Body of pancreas (tissue), 4 donors: ENCODE measurements at regions not wholly inside any gene's neighbourhood (a gene's known extent, or its start where the extent isn't known, plus 50 kb on each side); places are given as distances from the start of the nearest gene placed in this dataset.

Source experiments
- POLR2A ChIP-seq, 3 donors: fragments of 450-650 bp; IDR thresholded peaks; one replicate each; pipeline ENCODE4 v1.6.1; 2016; ENCODE audit warnings: antibody characterized with exemption in 3 of 3, mild to moderate bottlenecking in 2 of 3
- TF ChIP-seq, protein P1 (sequence below), 7 experiments: fragments of 450-650 bp in 4 of 7; fragments of 200-600 bp in 3 of 7; sonication (generic) in 3 of 7; IDR thresholded peaks; one replicate each; pipeline ENCODE4 v1.5.1; 2016 to 2019; ENCODE audit warnings: antibody characterized with exemption in 7 of 7

DNA sequence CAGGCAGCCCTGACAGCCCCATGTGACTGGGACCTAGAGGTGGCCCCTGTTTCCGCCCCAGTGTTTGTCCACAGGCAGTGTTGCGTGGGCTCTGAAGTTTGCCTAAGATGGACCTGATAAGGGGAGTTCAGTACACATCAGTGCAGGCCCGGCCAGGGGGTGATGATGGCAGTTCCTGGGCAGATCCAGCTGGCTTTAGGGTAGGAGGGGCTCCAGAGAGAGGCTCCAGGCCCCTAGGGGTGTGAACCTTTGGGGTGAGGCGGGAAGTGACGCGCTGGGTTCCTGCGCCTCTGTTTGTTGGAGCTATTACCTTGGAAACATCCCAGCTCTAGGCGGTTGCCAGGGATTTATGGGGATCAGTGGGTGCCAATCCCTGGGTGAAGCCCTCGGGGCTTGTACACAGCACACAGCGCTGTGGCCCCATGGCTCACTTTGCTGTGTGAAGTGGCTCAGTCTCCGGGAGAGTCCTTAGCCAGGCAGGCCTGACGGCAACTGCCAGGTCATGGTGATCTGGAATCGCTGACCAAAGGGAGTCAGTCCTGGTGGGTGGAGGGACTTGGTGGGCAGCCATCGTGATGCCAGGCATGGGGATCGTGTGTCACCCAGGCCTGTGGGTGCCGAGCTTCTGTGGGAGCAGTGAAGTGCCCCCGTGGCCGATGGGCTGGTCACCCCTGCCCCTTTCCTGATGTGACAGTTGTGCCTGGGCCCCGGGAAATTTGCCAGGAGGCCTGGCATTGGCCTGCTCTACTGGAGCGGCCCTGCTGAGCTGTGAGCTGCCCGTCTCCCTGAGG, 146.1 kb downstream of the SEC14L1 start:
- TF ChIP-seq, protein P1, sequence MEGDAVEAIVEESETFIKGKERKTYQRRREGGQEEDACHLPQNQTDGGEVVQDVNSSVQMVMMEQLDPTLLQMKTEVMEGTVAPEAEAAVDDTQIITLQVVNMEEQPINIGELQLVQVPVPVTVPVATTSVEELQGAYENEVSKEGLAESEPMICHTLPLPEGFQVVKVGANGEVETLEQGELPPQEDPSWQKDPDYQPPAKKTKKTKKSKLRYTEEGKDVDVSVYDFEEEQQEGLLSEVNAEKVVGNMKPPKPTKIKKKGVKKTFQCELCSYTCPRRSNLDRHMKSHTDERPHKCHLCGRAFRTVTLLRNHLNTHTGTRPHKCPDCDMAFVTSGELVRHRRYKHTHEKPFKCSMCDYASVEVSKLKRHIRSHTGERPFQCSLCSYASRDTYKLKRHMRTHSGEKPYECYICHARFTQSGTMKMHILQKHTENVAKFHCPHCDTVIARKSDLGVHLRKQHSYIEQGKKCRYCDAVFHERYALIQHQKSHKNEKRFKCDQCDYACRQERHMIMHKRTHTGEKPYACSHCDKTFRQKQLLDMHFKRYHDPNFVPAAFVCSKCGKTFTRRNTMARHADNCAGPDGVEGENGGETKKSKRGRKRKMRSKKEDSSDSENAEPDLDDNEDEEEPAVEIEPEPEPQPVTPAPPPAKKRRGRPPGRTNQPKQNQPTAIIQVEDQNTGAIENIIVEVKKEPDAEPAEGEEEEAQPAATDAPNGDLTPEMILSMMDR (IDR thresholded peaks at IDR 0.05): no peak
- TF ChIP-seq POLR2A (IDR thresholded peaks at IDR 0.05): peak in 1 of 3 donors; percentile 53
